Glomerular visceral epithelial cell (primary cell): ENCODE measurements at regions not wholly inside any gene's neighbourhood (a gene's known extent, or its start where the extent isn't known, plus 50 kb on each side); places are given as distances from the start of the nearest gene placed in this dataset.

ENCODE experiments used
- DNase-seq: peaks from one replicate; pipeline ENCODE4 v3.0.0-alpha.2; 2016; ENCODE audit errors: extremely low spot score

DNA sequence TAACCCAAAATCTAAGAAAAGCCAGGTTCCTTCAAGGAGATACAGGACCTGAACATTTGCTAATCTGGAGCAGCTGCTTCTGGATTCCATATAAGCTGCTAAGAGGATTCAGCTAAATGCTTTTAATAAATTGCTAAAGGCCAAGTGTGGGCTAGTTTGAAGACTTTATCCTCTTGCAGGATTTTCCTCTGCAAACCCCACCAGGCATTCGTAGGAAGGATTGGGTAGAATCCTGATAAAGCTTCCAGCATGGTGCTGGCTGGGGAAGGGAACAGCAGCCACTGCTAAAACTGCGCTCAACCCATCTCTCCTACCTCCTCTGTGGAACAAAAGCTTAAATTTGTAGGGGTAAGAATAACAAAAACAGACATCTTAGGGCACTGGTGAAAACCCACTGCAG lies 61.3 kb upstream of the TAB3 start:
- no peak for DNase-seq

DNA sequence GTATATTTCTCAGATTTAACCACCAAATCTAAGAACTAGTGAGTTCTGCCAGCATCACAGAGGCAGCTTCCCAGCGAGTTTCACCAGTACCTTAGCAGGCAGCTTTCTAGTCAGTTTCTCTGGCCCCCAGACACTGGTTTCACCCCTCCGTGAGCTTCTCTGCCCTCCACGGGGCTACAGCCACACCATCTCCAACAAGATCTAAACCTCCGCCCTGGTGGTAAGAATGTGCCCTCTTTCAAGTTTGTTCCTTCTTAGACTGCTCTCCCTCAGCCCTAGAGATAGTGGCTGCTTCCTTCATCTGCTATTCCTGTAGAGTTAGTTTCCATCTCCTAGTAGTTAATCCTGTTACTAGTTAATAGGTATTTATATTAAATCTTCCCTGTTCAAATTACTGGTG lies 60.5 kb upstream of the TAB3 start:
- DNase-seq, result no peak

DNA sequence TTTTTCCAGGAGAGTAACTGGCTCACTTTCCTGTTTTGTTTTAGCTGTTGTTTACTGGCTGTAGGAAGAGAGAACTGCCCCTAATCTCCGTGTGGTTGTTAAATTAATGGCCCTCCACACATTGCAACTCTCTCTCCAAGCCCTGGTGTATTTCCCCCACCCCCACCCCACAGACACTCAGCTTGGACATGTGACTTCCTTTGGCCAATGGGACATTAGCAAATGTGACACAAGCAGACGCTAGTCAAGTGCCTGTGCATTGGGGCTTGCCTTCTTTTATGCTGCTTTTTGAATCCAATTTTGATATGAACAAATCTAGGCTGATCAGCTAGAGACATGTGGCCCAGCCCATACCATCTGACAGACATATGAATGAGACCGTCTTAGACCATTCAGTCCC lies 59.6 kb upstream of the TAB3 start:
- DNase-seq, result no peak

DNA sequence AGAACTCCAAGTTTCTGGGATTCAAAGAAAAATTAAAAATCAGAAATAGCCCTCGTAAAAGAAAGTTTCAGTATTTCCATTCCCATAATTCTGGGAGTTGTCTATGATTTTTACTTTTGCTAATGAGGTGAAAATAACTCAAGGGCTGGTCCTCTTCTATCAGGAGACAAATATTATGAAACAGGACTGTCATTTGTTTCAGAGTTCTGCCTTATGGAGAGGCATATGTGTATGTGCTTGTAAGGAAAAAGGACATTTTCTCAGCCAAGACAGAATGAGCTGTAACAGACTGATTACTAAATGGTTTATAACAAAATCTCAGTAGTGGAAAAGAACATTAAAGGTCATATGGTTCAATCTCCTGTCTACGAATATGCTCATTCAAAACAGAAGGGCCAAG lies 59.0 kb upstream of the TAB3 start:
- DNase-seq, result no peak

DNA sequence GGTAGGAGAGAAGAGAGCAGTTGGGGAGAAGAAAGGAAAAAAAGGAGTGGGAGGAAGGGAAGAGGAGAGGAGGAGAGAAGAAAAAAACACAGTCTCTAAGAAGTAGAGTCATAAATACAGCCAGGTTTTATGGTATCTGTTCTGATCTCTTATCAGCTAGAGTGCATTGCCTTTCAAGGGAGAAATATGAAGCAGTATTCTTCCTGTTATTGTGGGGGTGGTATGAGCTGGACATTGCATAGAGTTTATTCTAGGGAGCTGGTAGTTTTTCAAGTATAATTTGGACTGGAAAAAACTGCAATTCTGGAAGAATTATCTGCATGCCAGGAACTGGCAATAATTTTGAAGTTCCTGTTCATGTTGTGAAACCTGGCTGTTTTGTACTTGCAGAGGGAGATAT lies 54.9 kb upstream of the TAB3 start:
- DNase-seq, result no peak

DNA sequence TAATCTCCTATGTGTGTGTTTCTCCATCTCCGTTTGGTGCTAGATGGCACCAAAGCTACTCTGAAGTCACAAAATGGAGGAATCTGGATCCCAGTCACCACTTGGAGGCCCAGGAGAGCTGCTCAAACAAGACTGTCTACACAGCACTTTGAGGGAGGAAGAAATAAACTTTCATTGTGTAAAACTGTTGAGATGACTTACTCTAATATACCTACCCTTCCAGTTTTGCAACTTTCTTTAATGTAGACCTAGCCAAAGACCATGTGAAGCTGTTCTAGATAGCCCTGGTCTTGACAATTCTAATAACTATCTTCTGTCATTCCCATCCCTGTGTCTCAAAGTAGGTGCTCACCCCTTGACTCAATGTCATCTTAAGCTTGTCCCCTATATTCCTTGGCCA lies 52.8 kb upstream of the TAB3 start:
- DNase-seq, result no peak

DNA sequence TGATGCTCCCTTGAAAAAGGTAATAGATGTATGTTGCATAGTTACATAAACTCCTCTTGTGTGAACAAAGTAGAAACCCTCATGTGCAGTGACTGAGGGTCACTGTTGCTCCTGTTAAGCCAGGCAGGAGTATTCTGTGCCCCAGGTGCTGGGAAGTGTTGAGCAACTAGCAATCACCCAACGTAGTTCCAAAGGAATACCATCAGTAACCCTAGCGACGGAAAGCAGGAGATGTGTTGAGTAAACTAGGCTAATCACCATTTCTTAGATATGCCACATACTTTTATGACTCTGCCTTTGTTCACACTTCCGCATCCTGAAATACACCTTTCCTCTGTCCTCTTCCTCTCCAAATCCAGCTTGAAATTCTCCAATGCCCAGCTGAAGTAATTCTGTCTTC lies 50.9 kb upstream of the TAB3 start:
- no peak for DNase-seq
